ENCODE measurements at regions not wholly inside any gene's neighbourhood (a gene's known extent, or its start where the extent isn't known, plus 50 kb on each side); places are given as distances from the start of the nearest gene placed in this dataset.

- H3K4me3 ChIP-seq = no peak overlapping the region
- ATAC-seq (no peak), DNase-seq (no peak)
- no peak overlapping the region for H3K27ac ChIP-seq
- no peaks in the 10 kb centered on the region for H3K9me3 ChIP-seq
- no peaks in the 10 kb centered on the region for H3K36me3 ChIP-seq
- intact Hi-C loops (cut with DNase I) = no loop called here
- H3K27me3 ChIP-seq = no peaks in the 10 kb centered on the region
- no peaks in the 10 kb centered on the region for H3K4me1 ChIP-seq
- TF ChIP-seq, protein P1, sequence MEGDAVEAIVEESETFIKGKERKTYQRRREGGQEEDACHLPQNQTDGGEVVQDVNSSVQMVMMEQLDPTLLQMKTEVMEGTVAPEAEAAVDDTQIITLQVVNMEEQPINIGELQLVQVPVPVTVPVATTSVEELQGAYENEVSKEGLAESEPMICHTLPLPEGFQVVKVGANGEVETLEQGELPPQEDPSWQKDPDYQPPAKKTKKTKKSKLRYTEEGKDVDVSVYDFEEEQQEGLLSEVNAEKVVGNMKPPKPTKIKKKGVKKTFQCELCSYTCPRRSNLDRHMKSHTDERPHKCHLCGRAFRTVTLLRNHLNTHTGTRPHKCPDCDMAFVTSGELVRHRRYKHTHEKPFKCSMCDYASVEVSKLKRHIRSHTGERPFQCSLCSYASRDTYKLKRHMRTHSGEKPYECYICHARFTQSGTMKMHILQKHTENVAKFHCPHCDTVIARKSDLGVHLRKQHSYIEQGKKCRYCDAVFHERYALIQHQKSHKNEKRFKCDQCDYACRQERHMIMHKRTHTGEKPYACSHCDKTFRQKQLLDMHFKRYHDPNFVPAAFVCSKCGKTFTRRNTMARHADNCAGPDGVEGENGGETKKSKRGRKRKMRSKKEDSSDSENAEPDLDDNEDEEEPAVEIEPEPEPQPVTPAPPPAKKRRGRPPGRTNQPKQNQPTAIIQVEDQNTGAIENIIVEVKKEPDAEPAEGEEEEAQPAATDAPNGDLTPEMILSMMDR (IDR thresholded peaks at IDR 0.05) = no peak
Measured at GRCh38 chr5:6309949-6310348, 68.4 kb downstream of the MED10 start.

DNA sequence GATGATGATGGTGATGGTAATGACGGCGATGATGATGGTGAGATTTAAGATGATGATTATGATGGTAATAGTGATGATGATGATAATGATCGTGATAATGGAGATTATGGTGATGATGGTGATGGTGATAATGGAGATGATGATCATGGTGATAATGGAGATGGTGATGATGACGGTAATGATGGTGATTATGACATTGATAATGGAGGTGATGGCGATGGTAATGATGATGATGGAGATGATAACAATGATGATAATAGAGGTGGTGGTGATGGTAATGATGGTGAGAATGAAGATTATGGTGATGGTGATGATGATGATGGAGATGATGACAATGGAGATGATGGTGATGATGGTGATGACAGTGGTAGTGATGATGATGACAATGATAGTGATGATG, 69.7 kb downstream of the MED10 start:
- ATAC-seq = no peak
- Histone ChIP-seq H3K9me3 (no peaks in the 10 kb centered on the region), H3K27ac (no peak overlapping the region), H3K4me3 (no peak overlapping the region), H3K27me3 (no peaks in the 10 kb centered on the region), H3K4me1 (no peaks in the 10 kb centered on the region), H3K36me3 (no peaks in the 10 kb centered on the region)
- DNase-seq = no peak
- TF ChIP-seq, protein P1 (IDR thresholded peaks at IDR 0.05) = no peak
- intact Hi-C loops (cut with DNase I) = no loop called here

- Histone ChIP-seq H3K27ac (no peak overlapping the region), H3K36me3 (no peaks in the 10 kb centered on the region), H3K9me3 (no peaks in the 10 kb centered on the region), H3K4me1 (no peaks in the 10 kb centered on the region), H3K4me3 (no peak overlapping the region), H3K27me3 (no peaks in the 10 kb centered on the region)
- DNase-seq (no peak), ATAC-seq (no peak)
- intact Hi-C loops (cut with DNase I) = no loop called here
- TF ChIP-seq, protein P1 (IDR thresholded peaks at IDR 0.05) = no peak
Measured at GRCh38 chr5:6307304-6307703, 71.0 kb downstream of the MED10 start.

GRCh38 chr5:6305853-6306252, 72.5 kb downstream of the MED10 start:
- intact Hi-C loops (cut with DNase I) = no loop called here
- Histone ChIP-seq H3K4me3 (no peak overlapping the region), H3K9me3 (no peaks in the 10 kb centered on the region), H3K27ac (no peak overlapping the region), H3K36me3 (no peaks in the 10 kb centered on the region), H3K27me3 (no peaks in the 10 kb centered on the region), H3K4me1 (no peaks in the 10 kb centered on the region)
- no peak for ATAC-seq
- no peak for DNase-seq
- TF ChIP-seq, protein P1 (IDR thresholded peaks at IDR 0.05) = no peak

GRCh38 chr5:6302684-6303083, 75.7 kb downstream of the MED10 start:
- Histone ChIP-seq H3K4me1 (no peaks in the 10 kb centered on the region), H3K36me3 (no peaks in the 10 kb centered on the region), H3K27ac (no peak overlapping the region), H3K4me3 (no peak overlapping the region), H3K27me3 (no peaks in the 10 kb centered on the region), H3K9me3 (no peaks in the 10 kb centered on the region)
- no peak for DNase-seq
- TF ChIP-seq, protein P1 (IDR thresholded peaks at IDR 0.05) = no peak
- ATAC-seq = no peak
- intact Hi-C loops (cut with DNase I) = no loop called here

GRCh38 chr5:6302075-6302474, 76.3 kb downstream of the MED10 start:
- ATAC-seq = no peak
- H3K36me3 ChIP-seq = no peaks in the 10 kb centered on the region
- H3K9me3 ChIP-seq = no peaks in the 10 kb centered on the region
- no peak overlapping the region for H3K4me3 ChIP-seq
- DNase-seq = no peak
- intact Hi-C loops (cut with DNase I) = no loop called here
- no peaks in the 10 kb centered on the region for H3K27me3 ChIP-seq
- H3K4me1 ChIP-seq = no peaks in the 10 kb centered on the region
- TF ChIP-seq, protein P1 (IDR thresholded peaks at IDR 0.05) = no peak
- no peak overlapping the region for H3K27ac ChIP-seq
